Transverse colon (tissue), 4 donors: ENCODE measurements at regions not wholly inside any gene's neighbourhood (a gene's known extent, or its start where the extent isn't known, plus 50 kb on each side); places are given as distances from the start of the nearest gene placed in this dataset.

ENCODE experiments used
- DNase-seq: peaks from one replicate; pipeline ENCODE4 v3.0.0-alpha.2; 2019
- H3K27ac ChIP-seq, 4 donors: fragments of 200-600 bp; sonication (generic); 2 replicates each; pipeline ENCODE4 v1.5.1; 2016 to 2018; ENCODE audit warnings: inconsistent platforms in 4 of 4
- H3K27me3 ChIP-seq: fragments of 200-600 bp; sonication (generic); 2 replicates; pipeline ENCODE4 v1.5.1; 2017; ENCODE audit warnings: inconsistent platforms
- H3K36me3 ChIP-seq, 4 donors: fragments of 200-600 bp; sonication (generic); 2 replicates each; pipeline ENCODE4 v1.5.1; 2017 to 2019; ENCODE audit warnings: inconsistent platforms in 4 of 4
- H3K4me1 ChIP-seq, 4 donors: fragments of 200-600 bp; sonication (generic); 2 replicates each; pipeline ENCODE4 v1.5.1; 2017 to 2020; ENCODE audit warnings: inconsistent platforms in 4 of 4
- H3K4me3 ChIP-seq, 4 donors: fragments of 200-600 bp; sonication (generic); 1 replicate in 1 of 4; 2 replicates in 3 of 4; pipeline versions ENCODE4 v1.5.1 to v1.6.1; 2017 to 2019; ENCODE audit warnings: inconsistent platforms in 4 of 4
- H3K9me3 ChIP-seq, 2 donors: fragments of 200-600 bp; sonication (generic); 2 replicates each; pipeline ENCODE4 v1.5.1; 2017 to 2019; ENCODE audit warnings: inconsistent platforms in 2 of 2
- EP300 ChIP-seq: sonication (generic); formaldehyde crosslinking; IDR thresholded peaks from one replicate; pipeline ENCODE4 v1.6.1; 2017; ENCODE audit warnings: antibody characterized with exemption, low read depth
- POLR2A ChIP-seq: fragments of 450-650 bp; IDR thresholded peaks from one replicate; pipeline ENCODE4 v1.6.1; 2016; ENCODE audit warnings: antibody characterized with exemption, mild to moderate bottlenecking, moderate library complexity
- POLR2AphosphoS5 ChIP-seq, 3 donors: sonication (generic); formaldehyde crosslinking; IDR thresholded peaks; one replicate each; pipeline ENCODE4 v1.6.1; 2016; ENCODE audit warnings: antibody characterized with exemption in 3 of 3
- WGBS, 2 donors: methylation state at CpG; one replicate each; pipeline ENCODE4 v1.1.5; 2018; ENCODE audit warnings: low coverage in 1 of 2; 5-methylcytosine and 5-hydroxymethylcytosine counted together
- in situ Hi-C, 4 donors: fragments of 200-750 bp; cut with MboI; loops; one replicate each; pipeline versions ENCODE4 v1.15.0 to v1.15.1; 2017; ENCODE audit warnings: low sequenced_read_pairs in 3 of 4, low pct_ligation_motif_present in 1 of 4, low pct_unique_long_range_greater_than_20kb in 1 of 4
- intact Hi-C: fragments of 100-400 bp; cut with DNase I; formaldehyde crosslinking; loops from one replicate; pipeline ENCODE4 v1.15.1; 2023; ENCODE audit warnings: low total_unique reads
- TF ChIP-seq, protein P1 (sequence below), 5 experiments: fragments of 200-600 bp in 3 of 5; fragments of 450-650 bp in 2 of 5; sonication (generic) in 3 of 5; IDR thresholded peaks; 1 replicate in 2 of 5; 2 replicates in 3 of 5; pipeline ENCODE4 v1.5.1; 2016 to 2017; ENCODE audit warnings: antibody characterized with exemption in 5 of 5, inconsistent platforms in 3 of 5, mild to moderate bottlenecking in 2 of 5, moderate library complexity in 1 of 5

DNA sequence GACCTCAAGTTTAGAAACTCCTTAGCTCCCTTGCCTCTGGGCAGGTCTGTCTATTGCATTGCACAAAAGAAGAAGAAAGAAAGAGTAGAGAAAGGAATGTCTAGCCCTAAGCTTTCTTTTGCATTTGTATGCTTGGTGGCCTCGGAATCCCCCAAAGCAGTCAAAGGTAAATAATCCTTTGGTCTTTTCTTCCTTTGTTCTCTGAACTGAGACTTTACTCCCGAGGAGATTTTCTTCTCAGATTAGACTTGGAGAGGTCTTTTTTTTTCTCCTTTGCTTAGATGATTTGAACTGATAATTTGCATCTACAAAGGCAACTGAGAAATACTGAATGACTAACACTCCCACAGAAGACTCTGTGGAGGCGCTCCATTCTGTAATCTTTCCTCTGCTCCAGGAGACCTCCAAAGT is 93.2 kb downstream of the AKR1D1 start:
- TF ChIP-seq POLR2A (no peak), POLR2AphosphoS5 (IDR thresholded peaks at IDR 0.05) (no peak), EP300 (no peak)
- TF ChIP-seq, protein P1, sequence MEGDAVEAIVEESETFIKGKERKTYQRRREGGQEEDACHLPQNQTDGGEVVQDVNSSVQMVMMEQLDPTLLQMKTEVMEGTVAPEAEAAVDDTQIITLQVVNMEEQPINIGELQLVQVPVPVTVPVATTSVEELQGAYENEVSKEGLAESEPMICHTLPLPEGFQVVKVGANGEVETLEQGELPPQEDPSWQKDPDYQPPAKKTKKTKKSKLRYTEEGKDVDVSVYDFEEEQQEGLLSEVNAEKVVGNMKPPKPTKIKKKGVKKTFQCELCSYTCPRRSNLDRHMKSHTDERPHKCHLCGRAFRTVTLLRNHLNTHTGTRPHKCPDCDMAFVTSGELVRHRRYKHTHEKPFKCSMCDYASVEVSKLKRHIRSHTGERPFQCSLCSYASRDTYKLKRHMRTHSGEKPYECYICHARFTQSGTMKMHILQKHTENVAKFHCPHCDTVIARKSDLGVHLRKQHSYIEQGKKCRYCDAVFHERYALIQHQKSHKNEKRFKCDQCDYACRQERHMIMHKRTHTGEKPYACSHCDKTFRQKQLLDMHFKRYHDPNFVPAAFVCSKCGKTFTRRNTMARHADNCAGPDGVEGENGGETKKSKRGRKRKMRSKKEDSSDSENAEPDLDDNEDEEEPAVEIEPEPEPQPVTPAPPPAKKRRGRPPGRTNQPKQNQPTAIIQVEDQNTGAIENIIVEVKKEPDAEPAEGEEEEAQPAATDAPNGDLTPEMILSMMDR (IDR thresholded peaks at IDR 0.05) = no peak
- no peaks in the 10 kb centered on the region for H3K36me3 ChIP-seq
- no peak for DNase-seq
- no peak overlapping the region for H3K4me3 ChIP-seq
- no peaks in the 10 kb centered on the region for H3K27me3 ChIP-seq
- H3K4me1 ChIP-seq = no peaks in the 10 kb centered on the region
- H3K27ac ChIP-seq = no peak overlapping the region
- H3K9me3 ChIP-seq = peaks cover 8 to 9% of the 10 kb centered on the region in 2 donors
- 59 to 70% methylated on average over 3 of the region's 3 CpGs for WGBS, 2 donors
- intact Hi-C loops = no loop called here
- in situ Hi-C loops = loop anchor here (10.0 kb wide), 1 partner anchor 565 kb away; no protein-coding TSS in a partner anchor

DNA sequence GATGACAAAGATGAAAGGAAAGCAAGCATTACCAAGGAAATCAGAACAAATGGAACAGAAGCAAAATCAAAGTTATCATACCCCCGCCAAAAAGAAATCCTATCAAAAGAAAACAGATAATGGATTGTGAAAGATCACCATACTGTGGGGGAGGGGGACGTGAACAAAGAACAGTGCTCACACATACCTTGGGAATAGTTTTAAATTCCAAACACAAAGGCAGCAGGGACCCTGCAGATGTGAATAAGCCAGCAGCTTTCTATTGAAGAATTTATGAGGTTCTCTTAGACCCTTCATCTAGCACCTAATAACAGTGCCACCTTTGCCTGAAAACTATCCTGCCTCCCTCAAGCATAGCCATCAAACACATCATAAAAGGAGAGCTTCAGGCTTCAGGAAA is 94.0 kb downstream of the AKR1D1 start:
- 61 to 77% methylated on average over 2 of the region's 2 CpGs for WGBS, 2 donors
- DNase-seq = no peak
- H3K27me3 ChIP-seq = no peaks in the 10 kb centered on the region
- intact Hi-C loops = no loop called here
- H3K9me3 ChIP-seq = peaks cover 0 to 6% of the 10 kb centered on the region in 2 donors
- no peaks in the 10 kb centered on the region for H3K36me3 ChIP-seq
- in situ Hi-C loops = no loop called here
- TF ChIP-seq EP300 = no peak
- TF ChIP-seq, protein P1 (IDR thresholded peaks at IDR 0.05) = no peak
- no peak for TF ChIP-seq POLR2A
- no peak overlapping the region for H3K4me3 ChIP-seq
- no peak overlapping the region for H3K27ac ChIP-seq
- no peaks in the 10 kb centered on the region for H3K4me1 ChIP-seq

DNA sequence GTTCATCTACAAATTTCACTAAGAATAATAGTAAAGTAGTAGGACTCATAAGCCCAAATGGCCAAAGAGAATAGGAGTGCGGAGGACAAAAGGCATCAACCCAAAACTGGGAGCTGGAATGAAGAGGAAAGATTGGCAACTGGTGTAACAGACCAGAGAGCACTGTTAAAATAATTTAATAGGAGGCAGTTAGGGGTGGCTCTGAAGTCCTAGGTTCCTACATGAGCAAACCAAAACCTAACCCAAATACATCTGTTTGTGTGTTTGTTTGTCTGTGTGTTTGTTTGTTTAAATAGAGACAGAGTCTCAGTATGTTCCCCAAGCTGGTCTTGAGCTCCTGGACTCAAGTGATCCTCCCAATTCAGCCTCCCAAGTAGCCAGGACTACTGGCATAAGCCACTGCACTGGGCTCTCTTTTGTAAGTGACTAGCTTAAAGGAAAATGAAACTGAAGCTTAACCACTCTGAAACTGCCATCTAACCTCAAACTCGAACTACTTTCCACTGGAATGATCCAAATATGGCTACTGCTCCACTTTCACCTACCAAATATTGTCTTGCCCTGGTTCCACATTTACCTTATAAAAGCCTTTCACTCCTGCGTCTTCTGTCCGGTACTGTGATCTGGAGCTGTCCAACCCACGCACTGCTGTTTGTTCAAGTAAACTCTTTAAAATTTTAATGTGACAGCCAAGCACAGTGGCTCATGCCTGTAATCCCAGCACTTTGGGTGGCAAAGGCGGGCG is 94.9 kb downstream of the AKR1D1 start:
- Histone ChIP-seq H3K4me1 (no peaks in the 10 kb centered on the region), H3K27ac (no peak overlapping the region), H3K36me3 (no peaks in the 10 kb centered on the region), H3K4me3 (no peak overlapping the region), H3K27me3 (no peaks in the 10 kb centered on the region), H3K9me3 (peaks cover 0 to 6% of the 10 kb centered on the region in 2 donors)
- TF ChIP-seq, protein P1 (IDR thresholded peaks at IDR 0.05) = no peak
- no peak for DNase-seq
- WGBS, 2 donors = 87 to 100% methylated on average over 1 to 7 of the region's 7 CpGs
- intact Hi-C loops = no loop called here
- in situ Hi-C loops = no loop called here

DNA sequence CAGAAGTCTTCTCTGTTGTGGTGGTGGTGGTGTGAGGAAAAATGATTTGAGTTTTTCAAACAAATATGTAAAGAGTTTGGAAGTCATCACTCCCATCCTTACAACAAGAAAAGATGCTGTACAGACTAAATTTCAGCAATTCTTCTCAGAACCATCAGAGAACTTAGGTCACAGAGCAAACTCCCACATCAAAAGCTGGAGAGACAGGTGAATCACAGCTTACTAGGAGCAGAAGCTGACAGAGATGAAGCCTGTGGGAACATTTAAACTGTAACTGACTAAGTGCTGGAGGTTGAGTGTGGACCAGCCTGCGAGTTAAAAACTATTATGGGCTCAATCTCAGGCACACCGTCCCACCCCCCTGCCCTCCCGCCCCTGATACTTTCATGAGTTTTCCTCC is 97.3 kb downstream of the AKR1D1 start:
- Histone ChIP-seq H3K27me3 (no peaks in the 10 kb centered on the region), H3K4me3 (no peak overlapping the region), H3K27ac (no peak overlapping the region), H3K9me3 (peaks cover 0 to 6% of the 10 kb centered on the region in 2 donors), H3K4me1 (no peaks in the 10 kb centered on the region), H3K36me3 (no peaks in the 10 kb centered on the region)
- TF ChIP-seq POLR2A (no peak), POLR2AphosphoS5 (IDR thresholded peaks at IDR 0.05) (no peak), EP300 (no peak)
- TF ChIP-seq, protein P1 (IDR thresholded peaks at IDR 0.05) = no peak
- in situ Hi-C loops (no loop called here), intact Hi-C loops (no loop called here)
- no peak for DNase-seq
- 96% methylated on average over 3 of the region's 3 CpGs; no CpG with 5 or more reads in 1 of the 2 donors for WGBS, 2 donors
